ENCODE measurements at regions not wholly inside any gene's neighbourhood (a gene's known extent, or its start where the extent isn't known, plus 50 kb on each side); places are given as distances from the start of the nearest gene placed in this dataset.
"Not testable (repeated sequence)": the region's sequence is repeated elsewhere in the genome, so short reads cannot be mapped to it uniquely, and the experiment has no call there.

DNA sequence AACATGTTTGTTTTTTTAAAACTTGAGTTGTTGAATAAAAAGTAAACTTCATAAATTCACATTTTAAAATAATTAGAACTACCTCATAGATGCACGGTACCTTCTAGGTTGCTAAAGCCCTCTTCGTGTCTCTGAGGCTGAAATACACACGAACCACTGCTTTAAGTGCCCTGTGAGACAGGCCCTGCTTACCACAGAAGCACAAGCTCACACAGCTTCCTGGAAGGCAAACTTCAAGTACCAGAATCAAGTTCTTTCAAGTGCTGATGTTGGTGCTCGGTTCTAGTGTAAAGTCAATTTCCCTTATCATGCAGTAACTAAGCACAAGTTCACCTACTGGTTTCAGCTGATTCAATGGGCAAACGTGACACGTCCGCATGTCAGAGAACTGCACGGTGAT, 103.3 kb downstream of the GOLGA6L6 start:
- H2AK9ac ChIP-seq (replicated peaks; ENCODE audit: low read depth, low read length, poor library complexity); H3K4me3 ChIP-seq (ENCODE audit: insufficient read depth, low read depth, low read length); H3K27me3 ChIP-seq (ENCODE audit: control insufficient read depth, insufficient read depth, low read length); H3K56ac ChIP-seq (ENCODE audit: extremely low read depth, insufficient read depth, low read length); H3K36me3 ChIP-seq (ENCODE audit: control insufficient read depth, insufficient read depth, low read length); H3K9me1 ChIP-seq (ENCODE audit: insufficient read depth, low read length); H4K20me1 ChIP-seq (ENCODE audit: insufficient read depth, low read length); H2BK120ac ChIP-seq (ENCODE audit: low read depth, low read length); intact Hi-C loops (cut with micrococcal nuclease); CTCF ChIA-PET; H4K8ac ChIP-seq (ENCODE audit: low read depth in 2 of 2, low read length in 2 of 2); DNase-seq; H3K79me1 ChIP-seq (ENCODE audit: low read depth in 1 of 2, low read length in 2 of 2); H2AFZ ChIP-seq (replicated peaks; ENCODE audit: low read length, poor library complexity); H3K23ac ChIP-seq (ENCODE audit: low read depth, low read length); H2BK20ac ChIP-seq (ENCODE audit: low read depth, low read length); H3K14ac ChIP-seq (replicated peaks; ENCODE audit: low read depth, low read length); H4K5ac ChIP-seq (ENCODE audit: low read depth, low read length); H3K9ac ChIP-seq (ENCODE audit: low read depth, low read length); H2AK5ac ChIP-seq (ENCODE audit: low read depth, low read length); H3K18ac ChIP-seq (ENCODE audit: low read depth, low read length); ATAC-seq (ENCODE audit: low read depth); dilution Hi-C loops (cut with HindIII; ENCODE audit: low sequenced_read_pairs, unreplicated experiment); H3K4me1 ChIP-seq (ENCODE audit: control insufficient read depth, insufficient read depth, low read length); H4K91ac ChIP-seq (ENCODE audit: insufficient read depth, low read depth, low read length); H3K9me3 ChIP-seq (ENCODE audit: control insufficient read depth, insufficient read depth, low read length); in situ Hi-C loops (cut with MboI; ENCODE audit: low sequenced_read_pairs); H3K4me2 ChIP-seq (ENCODE audit: low read depth, low read length); H2BK15ac ChIP-seq (ENCODE audit: low read depth, low read length); H3K27ac ChIP-seq (ENCODE audit: insufficient read depth, low read length); POLR2A ChIA-PET (ENCODE audit: unreplicated experiment); H2BK5ac ChIP-seq (ENCODE audit: low read depth, low read length, poor library complexity, severe bottlenecking); H3K4ac ChIP-seq (ENCODE audit: low read depth, low read length); BruUV-seq (replicated peaks): not testable (repeated sequence)
- WGBS, 2 experiments (ENCODE audit: extremely low coverage in 2 of 2, insufficient read length in 1 of 2): no CpG with 5 or more reads among the region's 8 CpGs

DNA sequence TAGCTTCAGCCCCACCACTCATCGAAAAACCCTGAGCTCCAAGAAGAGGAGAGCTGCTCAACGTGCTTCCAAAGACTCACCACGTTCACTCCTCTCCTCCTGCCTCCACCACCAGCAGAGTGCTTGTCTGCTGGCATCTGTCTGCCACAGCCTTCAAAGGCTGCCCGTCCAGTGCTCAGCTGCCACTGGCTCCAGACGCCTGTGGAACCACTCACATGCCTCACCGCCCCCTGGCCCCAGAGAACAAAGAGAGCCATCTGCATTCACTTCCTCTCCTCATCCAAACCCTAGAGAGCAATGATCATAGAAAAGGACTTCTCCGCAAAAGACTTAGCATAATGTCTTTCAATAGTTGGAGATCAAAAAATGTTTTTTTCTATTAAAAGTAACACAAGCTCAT, 108.1 kb downstream of the GOLGA6L6 start:
- BruUV-seq (replicated peaks); H3K4me3 ChIP-seq (ENCODE audit: insufficient read depth, low read depth, low read length); H3K4ac ChIP-seq (ENCODE audit: low read depth, low read length); DNase-seq; H4K8ac ChIP-seq (ENCODE audit: low read depth in 2 of 2, low read length in 2 of 2); POLR2A ChIA-PET (ENCODE audit: unreplicated experiment); H4K20me1 ChIP-seq (ENCODE audit: insufficient read depth, low read length); H3K18ac ChIP-seq (ENCODE audit: low read depth, low read length); H2AFZ ChIP-seq (replicated peaks; ENCODE audit: low read length, poor library complexity); H3K27me3 ChIP-seq (ENCODE audit: control insufficient read depth, insufficient read depth, low read length); H3K9ac ChIP-seq (ENCODE audit: low read depth, low read length); H3K36me3 ChIP-seq (ENCODE audit: control insufficient read depth, insufficient read depth, low read length); H2AK5ac ChIP-seq (ENCODE audit: low read depth, low read length); H3K4me2 ChIP-seq (ENCODE audit: low read depth, low read length); in situ Hi-C loops (cut with MboI; ENCODE audit: low sequenced_read_pairs); H2AK9ac ChIP-seq (replicated peaks; ENCODE audit: low read depth, low read length, poor library complexity); H4K5ac ChIP-seq (ENCODE audit: low read depth, low read length); H3K23ac ChIP-seq (ENCODE audit: low read depth, low read length); dilution Hi-C loops (cut with HindIII; ENCODE audit: low sequenced_read_pairs, unreplicated experiment); intact Hi-C loops (cut with micrococcal nuclease); H2BK5ac ChIP-seq (ENCODE audit: low read depth, low read length, poor library complexity, severe bottlenecking); ATAC-seq (ENCODE audit: low read depth); H2BK20ac ChIP-seq (ENCODE audit: low read depth, low read length); H2BK15ac ChIP-seq (ENCODE audit: low read depth, low read length); H3K4me1 ChIP-seq (ENCODE audit: control insufficient read depth, insufficient read depth, low read length); H3K79me1 ChIP-seq (ENCODE audit: low read depth in 1 of 2, low read length in 2 of 2); H3K14ac ChIP-seq (replicated peaks; ENCODE audit: low read depth, low read length); H2BK120ac ChIP-seq (ENCODE audit: low read depth, low read length); H4K91ac ChIP-seq (ENCODE audit: insufficient read depth, low read depth, low read length); H3K27ac ChIP-seq (ENCODE audit: insufficient read depth, low read length); CTCF ChIA-PET; H3K9me3 ChIP-seq (ENCODE audit: control insufficient read depth, insufficient read depth, low read length); H3K56ac ChIP-seq (ENCODE audit: extremely low read depth, insufficient read depth, low read length); H3K9me1 ChIP-seq (ENCODE audit: insufficient read depth, low read length): not testable (repeated sequence)
- WGBS, 2 experiments (ENCODE audit: extremely low coverage in 2 of 2, insufficient read length in 1 of 2): no CpG with 5 or more reads among the region's 7 CpGs
